ENCODE measurements at regions not wholly inside any gene's neighbourhood (a gene's known extent, or its start where the extent isn't known, plus 50 kb on each side); places are given as distances from the start of the nearest gene placed in this dataset.

- in situ Hi-C loops (cut with MboI; ENCODE audit: low sequenced_read_pairs), result no loop called here
Measured at GRCh38 chr5:165119175-165119574, 1613.8 kb downstream of the MAT2B start.

GRCh38 chr5:165126598-165126997, 1621.2 kb downstream of the MAT2B start:
- in situ Hi-C loops (cut with MboI; ENCODE audit: low sequenced_read_pairs), result no loop called here

GRCh38 chr5:165127941-165128340, 1622.5 kb downstream of the MAT2B start:
- in situ Hi-C loops (cut with MboI; ENCODE audit: low sequenced_read_pairs), result no loop called here

GRCh38 chr5:165130656-165131055, 1625.2 kb downstream of the MAT2B start:
- in situ Hi-C loops (cut with MboI; ENCODE audit: low sequenced_read_pairs), result no loop called here

- in situ Hi-C loops (cut with MboI; ENCODE audit: low sequenced_read_pairs), result no loop called here
Measured at GRCh38 chr5:165134155-165134554, 1628.7 kb downstream of the MAT2B start.

GRCh38 chr5:165135565-165135964, 1630.1 kb downstream of the MAT2B start:
- in situ Hi-C loops (cut with MboI; ENCODE audit: low sequenced_read_pairs), result no loop called here

- in situ Hi-C loops (cut with MboI; ENCODE audit: low sequenced_read_pairs), result no loop called here
Measured at GRCh38 chr5:165137701-165138100, 1632.3 kb downstream of the MAT2B start.

GRCh38 chr5:165138236-165138635, 1632.8 kb downstream of the MAT2B start:
- in situ Hi-C loops (cut with MboI; ENCODE audit: low sequenced_read_pairs), result no loop called here

- in situ Hi-C loops (cut with MboI; ENCODE audit: low sequenced_read_pairs), result no loop called here
Measured at GRCh38 chr5:165139262-165139661, 1633.8 kb downstream of the MAT2B start.

- in situ Hi-C loops (cut with MboI; ENCODE audit: low sequenced_read_pairs), result no loop called here
Measured at GRCh38 chr5:165139721-165140120, 1634.3 kb downstream of the MAT2B start.

- in situ Hi-C loops (cut with MboI; ENCODE audit: low sequenced_read_pairs), result no loop called here
Measured at GRCh38 chr5:165143741-165144140, 1638.3 kb downstream of the MAT2B start.

GRCh38 chr5:165149431-165149830, 1644.0 kb downstream of the MAT2B start:
- in situ Hi-C loops (cut with MboI; ENCODE audit: low sequenced_read_pairs), result no loop called here

GRCh38 chr5:165152058-165152457, 1646.6 kb downstream of the MAT2B start:
- in situ Hi-C loops (cut with MboI; ENCODE audit: low sequenced_read_pairs), result no loop called here

- in situ Hi-C loops (cut with MboI; ENCODE audit: low sequenced_read_pairs), result no loop called here
Measured at GRCh38 chr5:165157219-165157618, 1651.8 kb downstream of the MAT2B start.

- in situ Hi-C loops (cut with MboI; ENCODE audit: low sequenced_read_pairs), result no loop called here
Measured at GRCh38 chr5:165161204-165161603, 1655.8 kb downstream of the MAT2B start.

- in situ Hi-C loops (cut with MboI; ENCODE audit: low sequenced_read_pairs), result no loop called here
Measured at GRCh38 chr5:165163861-165164260, 1658.4 kb downstream of the MAT2B start.

GRCh38 chr5:165173651-165174050, 1668.2 kb downstream of the MAT2B start:
- in situ Hi-C loops (cut with MboI; ENCODE audit: low sequenced_read_pairs), result no loop called here

- in situ Hi-C loops (cut with MboI; ENCODE audit: low sequenced_read_pairs), result loop anchor here (25.0 kb wide), 1 partner anchor 1263 kb away; no protein-coding TSS in a partner anchor
Measured at GRCh38 chr5:165175041-165175440, 1669.6 kb downstream of the MAT2B start.

GRCh38 chr5:165184183-165184582, 1678.8 kb downstream of the MAT2B start:
- in situ Hi-C loops (cut with MboI; ENCODE audit: low sequenced_read_pairs), result loop anchor here (25.0 kb wide), 1 partner anchor 1272 kb away; no protein-coding TSS in a partner anchor

GRCh38 chr5:165185716-165186115, 1680.3 kb downstream of the MAT2B start:
- in situ Hi-C loops (cut with MboI; ENCODE audit: low sequenced_read_pairs), result loop anchor here (25.0 kb wide), 1 partner anchor 1273 kb away; no protein-coding TSS in a partner anchor

- in situ Hi-C loops (cut with MboI; ENCODE audit: low sequenced_read_pairs), result loop anchor here (25.0 kb wide), 1 partner anchor 1276 kb away; no protein-coding TSS in a partner anchor
Measured at GRCh38 chr5:165187815-165188214, 1682.4 kb downstream of the MAT2B start.

- in situ Hi-C loops (cut with MboI; ENCODE audit: low sequenced_read_pairs), result loop anchor here (25.0 kb wide), 1 partner anchor 1276 kb away; no protein-coding TSS in a partner anchor
Measured at GRCh38 chr5:165188556-165189175, 1683.2 kb downstream of the MAT2B start.

- in situ Hi-C loops (cut with MboI; ENCODE audit: low sequenced_read_pairs), result loop anchor here (25.0 kb wide), 1 partner anchor 1285 kb away; no protein-coding TSS in a partner anchor
Measured at GRCh38 chr5:165196961-165197360, 1691.5 kb downstream of the MAT2B start.

Measured in HL-60/S4 (cell line).